ENCODE measurements at regions not wholly inside any gene's neighbourhood (a gene's known extent, or its start where the extent isn't known, plus 50 kb on each side); places are given as distances from the start of the nearest gene placed in this dataset.
A peak's percentile ranks its signal among the peaks of the same experiment; 100 is the strongest.

- no peak for DNase-seq
Measured at GRCh38 chr10:3478153-3478552, 305.6 kb upstream of the PITRM1 start.

- DNase-seq: no peak
Measured at GRCh38 chr10:3477683-3478082, 305.1 kb upstream of the PITRM1 start.

- DNase-seq: no peak
Measured at GRCh38 chr10:3476640-3477448, 304.3 kb upstream of the PITRM1 start.

GRCh38 chr10:3476186-3476585, 303.6 kb upstream of the PITRM1 start:
- DNase-seq: no peak

- DNase-seq: no peak
Measured at GRCh38 chr10:3475367-3475766, 302.8 kb upstream of the PITRM1 start.

GRCh38 chr10:3474266-3474665, 301.7 kb upstream of the PITRM1 start:
- DNase-seq: no peak

- DNase-seq: no peak
Measured at GRCh38 chr10:3473271-3473670, 300.7 kb upstream of the PITRM1 start.

GRCh38 chr10:3472287-3473051, 299.9 kb upstream of the PITRM1 start:
- DNase-seq: no peak

GRCh38 chr10:3471927-3472286, 299.3 kb upstream of the PITRM1 start:
- no peak for DNase-seq

- DNase-seq: no peak
Measured at GRCh38 chr10:3471472-3471871, 298.9 kb upstream of the PITRM1 start.

- DNase-seq: no peak
Measured at GRCh38 chr10:3470191-3470590, 297.6 kb upstream of the PITRM1 start.

GRCh38 chr10:3469639-3470020, 297.0 kb upstream of the PITRM1 start:
- DNase-seq: no peak

- peak; percentile 11 to 17 for DNase-seq
Measured at GRCh38 chr10:3468919-3469638, 296.5 kb upstream of the PITRM1 start.

GRCh38 chr10:3467052-3467951, 294.7 kb upstream of the PITRM1 start:
- peak in 1 of 2 donors; percentile 19 for DNase-seq

- no peak for DNase-seq
Measured at GRCh38 chr10:3465406-3465891, 292.9 kb upstream of the PITRM1 start.

GRCh38 chr10:3464760-3465405, 292.3 kb upstream of the PITRM1 start:
- DNase-seq: no peak

- no peak for DNase-seq
Measured at GRCh38 chr10:3460420-3461128, 288.0 kb upstream of the PITRM1 start.

GRCh38 chr10:3455385-3456334, 283.1 kb upstream of the PITRM1 start:
- no peak for DNase-seq

- no peak for DNase-seq
Measured at GRCh38 chr10:3452683-3453361, 280.2 kb upstream of the PITRM1 start.
